ENCODE measurements at regions not wholly inside any gene's neighbourhood (a gene's known extent, or its start where the extent isn't known, plus 50 kb on each side); places are given as distances from the start of the nearest gene placed in this dataset.

DNA sequence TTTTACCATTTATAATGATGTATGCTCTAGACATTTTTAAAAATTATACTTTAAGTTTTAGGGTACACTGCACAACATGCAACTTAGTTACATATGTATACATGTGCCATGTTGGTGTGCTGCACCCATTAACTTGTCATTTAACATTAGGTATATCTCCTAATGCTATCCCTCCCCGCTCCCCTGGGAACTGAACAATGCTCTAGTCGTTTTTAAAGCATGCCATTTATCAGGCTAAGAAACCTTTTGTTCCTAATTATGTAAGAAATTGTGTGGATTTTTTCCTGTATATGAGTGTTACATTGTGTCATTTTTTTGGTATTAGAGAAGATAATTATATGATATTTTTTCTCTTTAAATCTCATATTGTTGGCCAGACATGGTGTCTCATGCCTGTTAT is 72.8 kb upstream of the SGCD start:
- in situ Hi-C loops (cut with MboI; ENCODE audit: low sequenced_read_pairs), result no loop called here
- H3K9me3 ChIP-seq, result no peaks in the 10 kb centered on the region
- no peak overlapping the region for H3K4me3 ChIP-seq
- no peak for DNase-seq (ENCODE audit: low spot score in 2 of 2)
- H3K36me3 ChIP-seq (replicated peaks), result no peaks in the 10 kb centered on the region
- H3K4me1 ChIP-seq, result no peaks in the 10 kb centered on the region
- no peaks in the 10 kb centered on the region for H3K27me3 ChIP-seq (ENCODE audit: low read depth)

DNA sequence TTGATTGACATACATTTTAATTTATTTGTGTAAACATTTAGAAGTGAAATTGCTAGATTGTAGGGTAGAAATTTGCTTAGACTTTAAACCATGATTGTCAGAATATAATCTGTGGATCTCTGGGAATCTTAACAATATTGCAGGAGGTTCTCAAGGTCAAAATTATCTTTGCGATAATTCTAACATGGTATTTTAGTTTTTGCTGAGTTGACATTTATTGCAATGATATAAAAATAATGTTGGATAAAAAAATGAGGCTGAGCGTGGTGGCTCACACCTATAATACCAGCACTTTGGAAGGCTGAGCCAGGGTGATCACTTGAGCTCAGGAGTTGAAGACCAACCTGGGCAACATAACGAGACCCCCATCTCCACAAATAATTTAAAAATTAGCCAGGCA is 70.3 kb upstream of the SGCD start:
- H3K9me3 ChIP-seq, result no peaks in the 10 kb centered on the region
- H3K4me1 ChIP-seq, result no peaks in the 10 kb centered on the region
- H3K4me3 ChIP-seq, result no peak overlapping the region
- no peaks in the 10 kb centered on the region for H3K36me3 ChIP-seq (replicated peaks)
- no peaks in the 10 kb centered on the region for H3K27me3 ChIP-seq (ENCODE audit: low read depth)
- in situ Hi-C loops (cut with MboI; ENCODE audit: low sequenced_read_pairs), result no loop called here
- no peak for DNase-seq (ENCODE audit: low spot score in 2 of 2)

DNA sequence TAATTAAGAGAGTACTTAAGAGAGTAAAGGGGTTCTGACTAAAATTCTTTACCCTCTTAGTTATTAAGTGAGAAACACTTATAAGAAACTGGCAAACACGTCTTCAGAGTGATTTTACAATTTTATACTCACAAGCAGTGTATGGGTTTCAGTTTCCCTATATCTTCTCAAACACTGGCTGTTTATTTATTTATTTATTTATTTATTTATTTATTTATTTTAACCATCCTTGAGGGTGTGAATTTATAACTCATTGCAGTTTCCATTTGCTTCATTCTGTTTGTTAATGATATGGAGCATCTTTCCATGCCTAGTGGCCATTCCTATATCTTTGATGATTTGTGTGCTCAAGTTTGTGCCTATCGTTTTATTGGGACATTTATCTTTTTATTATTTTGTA is 68.0 kb upstream of the SGCD start:
- in situ Hi-C loops (cut with MboI; ENCODE audit: low sequenced_read_pairs), result no loop called here
- Histone ChIP-seq H3K36me3 (replicated peaks) (no peaks in the 10 kb centered on the region), H3K4me1 (no peaks in the 10 kb centered on the region), H3K27me3 (ENCODE audit: low read depth) (no peaks in the 10 kb centered on the region), H3K4me3 (no peak overlapping the region), H3K9me3 (no peaks in the 10 kb centered on the region)
- no peak for DNase-seq (ENCODE audit: low spot score in 2 of 2)

DNA sequence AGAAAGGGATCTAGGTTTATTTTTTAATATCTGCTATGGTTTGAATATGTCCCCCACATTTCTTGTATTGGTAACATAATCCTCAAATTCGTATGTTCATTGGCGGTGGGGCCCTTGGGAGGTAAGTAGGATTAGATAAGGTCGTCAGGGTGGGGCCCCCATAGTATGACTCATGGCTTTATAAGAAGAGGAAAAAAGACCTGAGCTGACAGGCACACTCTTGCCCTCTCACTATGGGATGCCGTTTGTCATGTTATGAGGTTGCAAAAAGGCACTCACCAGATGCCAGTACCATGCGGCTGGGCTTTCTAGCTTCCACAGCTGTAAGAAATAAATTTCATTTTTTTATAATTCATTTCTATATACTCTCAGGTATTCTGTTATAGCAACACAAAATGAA is 67.3 kb upstream of the SGCD start:
- Histone ChIP-seq H3K4me3 (no peak overlapping the region), H3K36me3 (replicated peaks) (no peaks in the 10 kb centered on the region), H3K4me1 (no peaks in the 10 kb centered on the region), H3K9me3 (no peaks in the 10 kb centered on the region), H3K27me3 (ENCODE audit: low read depth) (no peaks in the 10 kb centered on the region)
- DNase-seq (ENCODE audit: low spot score in 2 of 2), result no peak
- in situ Hi-C loops (cut with MboI; ENCODE audit: low sequenced_read_pairs), result no loop called here

DNA sequence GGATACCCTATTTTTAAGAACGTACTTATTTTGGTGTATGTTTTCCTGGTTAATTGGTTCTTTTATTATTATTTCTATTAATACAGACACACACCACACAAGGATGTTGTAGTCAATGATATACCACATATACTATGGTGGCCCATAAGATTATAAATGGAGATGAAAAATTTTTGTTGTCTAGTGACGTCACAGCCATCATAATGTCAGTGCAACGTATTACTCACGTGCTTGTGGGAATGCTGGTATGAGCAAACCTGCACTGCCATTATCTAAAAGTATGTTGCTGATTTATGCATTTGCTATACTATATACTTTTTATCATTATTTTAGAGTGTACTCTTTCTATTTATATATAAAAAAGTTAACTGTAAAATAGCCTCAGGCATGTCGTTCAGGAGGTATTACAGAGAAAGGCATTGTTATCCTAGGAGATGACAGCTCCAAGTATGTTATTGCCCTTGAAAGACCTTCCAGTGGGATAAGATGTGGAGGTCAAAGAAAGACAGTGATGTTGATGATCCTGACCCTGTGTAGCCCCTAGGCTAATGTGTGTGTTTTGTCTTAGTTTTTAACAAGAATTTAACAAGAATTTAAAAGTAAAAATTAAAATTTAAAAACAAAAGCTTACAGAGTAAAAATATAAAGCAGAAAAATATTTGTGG is 65.6 kb upstream of the SGCD start:
- H3K9me3 ChIP-seq, result no peaks in the 10 kb centered on the region
- H3K36me3 ChIP-seq (replicated peaks), result no peaks in the 10 kb centered on the region
- no peaks in the 10 kb centered on the region for H3K27me3 ChIP-seq (ENCODE audit: low read depth)
- H3K4me1 ChIP-seq, result no peaks in the 10 kb centered on the region
- DNase-seq (ENCODE audit: low spot score in 2 of 2), result no peak
- no peak overlapping the region for H3K4me3 ChIP-seq
- in situ Hi-C loops (cut with MboI; ENCODE audit: low sequenced_read_pairs), result no loop called here

DNA sequence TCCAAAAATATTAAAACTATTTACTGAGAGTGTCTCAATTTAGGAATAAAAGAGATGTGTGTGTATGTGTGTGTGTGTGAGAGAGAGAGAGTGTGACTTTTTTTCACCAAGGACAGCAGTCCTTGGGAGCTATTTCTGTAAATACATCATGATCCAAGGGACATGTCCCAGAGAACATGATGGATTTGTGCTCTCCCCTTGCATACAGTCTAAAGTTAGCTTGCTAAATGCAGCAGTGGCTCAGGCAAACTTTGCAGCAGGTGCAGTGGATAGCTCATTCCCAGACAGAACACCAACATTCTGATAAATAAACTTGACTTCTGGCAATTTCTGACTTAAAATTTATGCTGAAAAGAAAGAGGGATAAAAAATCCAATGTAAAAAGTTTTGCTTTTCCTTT is 55.4 kb upstream of the SGCD start:
- DNase-seq (ENCODE audit: low spot score in 2 of 2), result no peak
- H3K9me3 ChIP-seq, result no peaks in the 10 kb centered on the region
- no peaks in the 10 kb centered on the region for H3K27me3 ChIP-seq (ENCODE audit: low read depth)
- in situ Hi-C loops (cut with MboI; ENCODE audit: low sequenced_read_pairs), result no loop called here
- no peaks in the 10 kb centered on the region for H3K36me3 ChIP-seq (replicated peaks)
- 0 out of 2 replicates have a peak, but pooled peaks cover 3% of the 10 kb centered on the region for H3K4me1 ChIP-seq
- no peak overlapping the region for H3K4me3 ChIP-seq

DNA sequence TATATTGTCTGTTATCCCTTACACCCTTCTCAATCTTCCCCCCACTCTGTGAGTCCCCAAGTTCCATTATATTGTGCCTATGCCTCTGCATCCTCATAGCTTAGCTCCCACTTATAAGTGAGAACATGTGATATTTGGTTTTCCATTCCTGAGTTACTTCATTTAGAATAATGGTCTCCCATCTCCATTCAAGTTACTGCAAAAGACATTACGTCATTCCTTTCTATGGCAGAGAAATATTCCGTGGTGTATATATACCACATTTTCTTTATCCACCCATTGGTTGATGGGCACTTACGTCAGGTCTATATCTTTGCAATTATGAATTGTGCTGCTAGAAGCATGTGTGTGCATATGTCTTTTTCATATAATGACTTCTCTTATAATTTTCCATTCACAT is 54.8 kb upstream of the SGCD start:
- Histone ChIP-seq H3K4me3 (no peak overlapping the region), H3K27me3 (ENCODE audit: low read depth) (no peaks in the 10 kb centered on the region), H3K36me3 (replicated peaks) (no peaks in the 10 kb centered on the region), H3K4me1 (0 out of 2 replicates have a peak, but pooled peaks cover 3% of the 10 kb centered on the region), H3K9me3 (no peaks in the 10 kb centered on the region)
- in situ Hi-C loops (cut with MboI; ENCODE audit: low sequenced_read_pairs), result no loop called here
- DNase-seq (ENCODE audit: low spot score in 2 of 2), result no peak

DNA sequence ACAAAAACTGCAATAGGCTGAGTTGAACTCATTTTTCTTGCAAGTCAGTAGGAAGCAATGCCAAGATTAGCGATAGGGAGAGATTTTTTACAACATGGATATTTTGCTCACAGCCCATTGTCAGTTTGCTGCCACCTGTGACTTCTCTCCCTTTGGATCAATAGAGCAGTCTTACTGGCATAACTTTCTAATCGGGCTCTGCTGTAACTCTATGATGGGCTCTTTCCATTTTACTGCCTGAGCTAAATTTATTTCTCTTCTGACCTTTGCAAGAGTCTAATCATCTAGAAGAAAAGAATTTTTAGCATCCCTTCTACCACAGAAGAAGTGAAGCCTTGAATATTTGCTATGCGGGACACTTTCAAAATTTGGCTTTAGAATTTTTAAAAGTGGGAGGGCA is 53.6 kb upstream of the SGCD start:
- DNase-seq (ENCODE audit: low spot score in 2 of 2), result no peak
- Histone ChIP-seq H3K4me3 (no peak overlapping the region), H3K27me3 (ENCODE audit: low read depth) (no peaks in the 10 kb centered on the region), H3K36me3 (replicated peaks) (no peaks in the 10 kb centered on the region), H3K4me1 (peaks cover 3% of the 10 kb centered on the region; the same call in 1 of the 2 replicates), H3K9me3 (no peaks in the 10 kb centered on the region)
- in situ Hi-C loops (cut with MboI; ENCODE audit: low sequenced_read_pairs), result no loop called here

DNA sequence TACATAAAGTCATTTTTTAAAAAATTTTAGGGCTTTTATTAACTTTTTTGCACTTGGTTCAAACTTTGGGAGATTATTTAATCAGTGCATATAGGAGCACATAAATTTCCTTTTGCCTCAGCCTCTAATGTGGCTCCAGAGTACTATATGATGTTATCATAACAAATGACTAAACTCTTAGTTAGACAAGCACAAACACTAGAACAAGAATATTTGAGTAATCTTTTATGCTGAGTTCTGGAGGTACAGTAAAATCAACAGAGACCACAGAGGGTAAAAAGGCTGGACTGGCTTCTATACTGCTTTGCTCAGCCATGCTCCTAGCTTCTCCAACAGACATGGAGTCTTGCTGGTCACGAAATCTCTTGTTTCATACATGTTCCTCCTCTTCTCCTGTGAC is 52.5 kb upstream of the SGCD start:
- Histone ChIP-seq H3K9me3 (no peaks in the 10 kb centered on the region), H3K4me3 (no peak overlapping the region), H3K4me1 (peaks cover 3% of the 10 kb centered on the region; the same call in 1 of the 2 replicates), H3K36me3 (replicated peaks) (no peaks in the 10 kb centered on the region), H3K27me3 (ENCODE audit: low read depth) (no peaks in the 10 kb centered on the region)
- DNase-seq (ENCODE audit: low spot score in 2 of 2), result no peak
- in situ Hi-C loops (cut with MboI; ENCODE audit: low sequenced_read_pairs), result no loop called here
